Liver (tissue), 3 donors: ENCODE measurements at regions not wholly inside any gene's neighbourhood (a gene's known extent, or its start where the extent isn't known, plus 50 kb on each side); places are given as distances from the start of the nearest gene placed in this dataset.

Experiments
- CTCF ChIP-seq: fragments of 150-350 bp; IDR thresholded peaks from 2 replicates; pipeline ENCODE4 v1.5.1; 2017; ENCODE audit warnings: improper control_type of control experiment, low read depth, low read length; ENCODE audit not compliant: missing input control
- EGR1 ChIP-seq, 2 donors: IDR thresholded peaks; 2 replicates each; pipeline ENCODE4 v1.6.1; 2016 to 2018; ENCODE audit warnings: antibody characterized with exemption in 2 of 2, low read depth in 2 of 2
- GABPA ChIP-seq, 2 donors: IDR thresholded peaks in 1 of 2; conservative IDR thresholded peaks in 1 of 2; 2 replicates each; pipeline ENCODE4 v1.6.1; 2016; ENCODE audit warnings: antibody characterized with exemption in 2 of 2, mild to moderate bottlenecking in 1 of 2, moderate library complexity in 1 of 2
- HNF4A ChIP-seq, 2 donors: conservative IDR thresholded peaks; 2 replicates each; pipeline ENCODE4 v1.6.1; 2016; ENCODE audit warnings: antibody characterized with exemption in 2 of 2, mild to moderate bottlenecking in 2 of 2
- JUND ChIP-seq, 2 donors: IDR thresholded peaks; 2 replicates each; pipeline ENCODE4 v1.6.1; 2016; ENCODE audit warnings: antibody characterized with exemption in 2 of 2
- RXRA ChIP-seq, 2 donors: IDR thresholded peaks; 2 replicates each; pipeline ENCODE4 v1.6.1; 2017 to 2018; ENCODE audit warnings: antibody characterized with exemption in 2 of 2, mild to moderate bottlenecking in 1 of 2
- SP1 ChIP-seq: IDR thresholded peaks from 2 replicates; pipeline ENCODE4 v1.6.1; 2018; ENCODE audit warnings: antibody characterized with exemption, mild to moderate bottlenecking
- TAF1 ChIP-seq: conservative IDR thresholded peaks from 2 replicates; pipeline ENCODE4 v1.6.1; 2016; ENCODE audit warnings: antibody characterized with exemption, mild to moderate bottlenecking
- TF ChIP-seq, protein P1 (sequence below): IDR thresholded peaks from 2 replicates; pipeline ENCODE4 v1.6.1; 2016; ENCODE audit warnings: antibody characterized with exemption
- donor health status: healthy.
- donor health status: healthy.

- TF ChIP-seq CTCF, result no peak
- TF ChIP-seq, protein P1, sequence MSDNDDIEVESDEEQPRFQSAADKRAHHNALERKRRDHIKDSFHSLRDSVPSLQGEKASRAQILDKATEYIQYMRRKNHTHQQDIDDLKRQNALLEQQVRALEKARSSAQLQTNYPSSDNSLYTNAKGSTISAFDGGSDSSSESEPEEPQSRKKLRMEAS, result no peak
- no peak for TF ChIP-seq JUND (IDR thresholded peaks at IDR 0.05)
- TF ChIP-seq HNF4A (conservative IDR thresholded peaks at IDR 0.05), result no peak
- TF ChIP-seq SP1, result no peak
- no peak for TF ChIP-seq RXRA (IDR thresholded peaks at IDR 0.05)
- no peak for TF ChIP-seq TAF1
- TF ChIP-seq EGR1 (IDR thresholded peaks at IDR 0.05; ENCODE audit: low read depth in 2 of 2), result no peak
- TF ChIP-seq GABPA (IDR thresholded peaks at IDR 0.05 in 1 of 2, conservative IDR thresholded peaks at IDR 0.05 in 1 of 2), result no peak
Measured at GRCh38 chr18:10274301-10274700, 180.1 kb upstream of the APCDD1 start.
